GM12873 (cell line): ENCODE measurements at regions not wholly inside any gene's neighbourhood (a gene's known extent, or its start where the extent isn't known, plus 50 kb on each side); places are given as distances from the start of the nearest gene placed in this dataset.

Source experiments
- CTCF ChIP-seq: IDR thresholded peaks from 2 replicates; pipeline ENCODE4 v1.5.1; 2012; ENCODE audit warnings: low read depth, mild to moderate bottlenecking, moderate library complexity, low read length, control low read depth; ENCODE audit not compliant: insufficient read depth; ENCODE audit errors: missing control alignments

GRCh38 chr2:7658486-7658885 is 741.3 kb downstream of the RNF144A start:
- TF ChIP-seq CTCF, result no peak

- no peak for TF ChIP-seq CTCF
Measured at GRCh38 chr2:7660816-7661215, 743.6 kb downstream of the RNF144A start.

GRCh38 chr2:7661502-7661901 is 744.3 kb downstream of the RNF144A start:
- no peak for TF ChIP-seq CTCF

GRCh38 chr2:7665880-7666279 is 748.7 kb downstream of the RNF144A start:
- TF ChIP-seq CTCF, result no peak

- TF ChIP-seq CTCF, result no peak
Measured at GRCh38 chr2:7666596-7667259, 749.5 kb downstream of the RNF144A start.

GRCh38 chr2:7667260-7667757 is 750.1 kb downstream of the RNF144A start:
- no peak for TF ChIP-seq CTCF

- no peak for TF ChIP-seq CTCF
Measured at GRCh38 chr2:7670905-7671641, 753.9 kb downstream of the RNF144A start.
